Neural cell (in vitro differentiated cells): ENCODE measurements at regions not wholly inside any gene's neighbourhood (a gene's known extent, or its start where the extent isn't known, plus 50 kb on each side); places are given as distances from the start of the nearest gene placed in this dataset.

Experiments
- EP300 ChIP-seq: fragments of 450-650 bp; conservative IDR thresholded peaks from 2 replicates; pipeline ENCODE4 v1.6.1; 2014; ENCODE audit warnings: antibody characterized with exemption, mild to moderate bottlenecking, moderate library complexity; ENCODE audit not compliant: poor library complexity, severe bottlenecking
- EZH2 ChIP-seq: fragments of 200-600, 300-800 bp; shearing (Covaris generic), sonication (generic); IDR thresholded peaks from 2 replicates; pipeline ENCODE4 v1.6.1; 2014; ENCODE audit warnings: antibody characterized with exemption, low read length, borderline replicate concordance, mild to moderate bottlenecking; ENCODE audit not compliant: insufficient read depth, poor library complexity, severe bottlenecking
- POLR2AphosphoS5 ChIP-seq: IDR thresholded peaks from 2 replicates; pipeline ENCODE4 v1.6.1; 2012
- RAD21 ChIP-seq: fragments of 450-650 bp; conservative IDR thresholded peaks from 2 replicates; pipeline ENCODE4 v1.6.1; 2014; ENCODE audit warnings: antibody characterized with exemption, mild to moderate bottlenecking, moderate library complexity
- SMC3 ChIP-seq: fragments of 450-650 bp; conservative IDR thresholded peaks from 2 replicates; pipeline ENCODE4 v1.6.1; 2014; ENCODE audit warnings: antibody characterized with exemption, mild to moderate bottlenecking, moderate library complexity; ENCODE audit not compliant: poor library complexity
- TAF1 ChIP-seq: IDR thresholded peaks from 2 replicates; pipeline ENCODE4 v1.6.1; 2012; ENCODE audit warnings: low read depth
- TF ChIP-seq, protein P1 (sequence below): fragments of 450-650 bp; IDR thresholded peaks from 2 replicates; pipeline ENCODE4 v1.5.1; 2014; ENCODE audit warnings: antibody characterized with exemption, mild to moderate bottlenecking, moderate library complexity; ENCODE audit not compliant: poor library complexity, severe bottlenecking

- TF ChIP-seq, protein P1, sequence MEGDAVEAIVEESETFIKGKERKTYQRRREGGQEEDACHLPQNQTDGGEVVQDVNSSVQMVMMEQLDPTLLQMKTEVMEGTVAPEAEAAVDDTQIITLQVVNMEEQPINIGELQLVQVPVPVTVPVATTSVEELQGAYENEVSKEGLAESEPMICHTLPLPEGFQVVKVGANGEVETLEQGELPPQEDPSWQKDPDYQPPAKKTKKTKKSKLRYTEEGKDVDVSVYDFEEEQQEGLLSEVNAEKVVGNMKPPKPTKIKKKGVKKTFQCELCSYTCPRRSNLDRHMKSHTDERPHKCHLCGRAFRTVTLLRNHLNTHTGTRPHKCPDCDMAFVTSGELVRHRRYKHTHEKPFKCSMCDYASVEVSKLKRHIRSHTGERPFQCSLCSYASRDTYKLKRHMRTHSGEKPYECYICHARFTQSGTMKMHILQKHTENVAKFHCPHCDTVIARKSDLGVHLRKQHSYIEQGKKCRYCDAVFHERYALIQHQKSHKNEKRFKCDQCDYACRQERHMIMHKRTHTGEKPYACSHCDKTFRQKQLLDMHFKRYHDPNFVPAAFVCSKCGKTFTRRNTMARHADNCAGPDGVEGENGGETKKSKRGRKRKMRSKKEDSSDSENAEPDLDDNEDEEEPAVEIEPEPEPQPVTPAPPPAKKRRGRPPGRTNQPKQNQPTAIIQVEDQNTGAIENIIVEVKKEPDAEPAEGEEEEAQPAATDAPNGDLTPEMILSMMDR, result no peak
- TF ChIP-seq SMC3 (no peak), TAF1 (no peak), POLR2AphosphoS5 (no peak), EZH2 (no peak), EP300 (no peak), RAD21 (no peak)
Measured at GRCh38 chr4:173859091-173859713, 329.2 kb upstream of the HAND2 start.
